HepG2 (cell line): ENCODE measurements at regions not wholly inside any gene's neighbourhood (a gene's known extent, or its start where the extent isn't known, plus 50 kb on each side); places are given as distances from the start of the nearest gene placed in this dataset.
A peak's percentile ranks its signal among the peaks of the same experiment; 100 is the strongest.

ENCODE experiments used
- ATAC-seq: fragments of 200-7000 bp; cut with Tn5 transposase; 3 replicates; pipeline ENCODE4 v1.9.1; 2020; ENCODE audit warnings: mild to moderate bottlenecking, moderate library complexity
- BruUV-seq: library from RNA; stranded (reverse); fragments of 400-500 nt; replicated peaks from 2 replicates; lab custom pipeline; 2021; lab: Mats Ljungman, UMichigan
- CTCF ChIA-PET: fragments of 300-600 bp; formaldehyde crosslinking; extraction: SDS; loops from one replicate; lab custom pipeline; 2021; ENCODE audit warnings: low total read pairs, inconsistent platforms, low intra/inter-chr PET ratio; lab: Yijun Ruan, JAX
- POLR2A ChIA-PET: fragments of 350-600 bp; sonication (Branson Sonifier 250); formaldehyde crosslinking; loops from one replicate; lab custom pipeline; 2020; ENCODE audit warnings: antibody characterized with exemption, inconsistent platforms; lab: Yijun Ruan, JAX
- DNase-seq: peaks from one replicate; pipeline ENCODE4 v3.0.0-alpha.2; 2015; ENCODE audit warnings: low spot score
- FAIRE-seq: peaks from 3 replicates; lab custom pipeline; 2011; peaks lifted over from hg19 to GRCh38; lab: Jason Lieb, UNC
- H2AFZ ChIP-seq: one replicate; pipeline ENCODE4 v1.6.1; 2011; ENCODE audit warnings: low read length, inconsistent platforms
- H3K27ac ChIP-seq: fragments of 300-600 bp; 3 replicates; pipeline ENCODE4 v1.8.0; 2011; ENCODE audit warnings: mixed run types, mild to moderate bottlenecking, mixed read lengths, low read length, inconsistent platforms; ENCODE audit not compliant: insufficient read depth; ENCODE audit errors: extremely low read length
- H3K27me3 ChIP-seq, 2 experiments: fragments of 200-600 bp in 1 of 2; 2 replicates in 1 of 2; 3 replicates in 1 of 2; pipeline versions ENCODE4 v1.6.0 to v1.8.0; 2011; ENCODE audit warnings: low read length in 2 of 2, mild to moderate bottlenecking in 2 of 2, moderate library complexity in 2 of 2, inconsistent platforms in 1 of 2; ENCODE audit not compliant: insufficient read depth in 2 of 2, control insufficient read depth in 1 of 2
- H3K36me3 ChIP-seq, 2 experiments: fragments of 200-600 bp in 1 of 2; replicated peaks in 1 of 2; 2 replicates in 1 of 2; 3 replicates in 1 of 2; pipeline versions ENCODE4 v1.5.1 to v1.8.0; 2011; ENCODE audit warnings: low read length in 2 of 2, inconsistent platforms in 1 of 2; ENCODE audit not compliant: insufficient read depth in 2 of 2, control insufficient read depth in 1 of 2
- H3K4me1 ChIP-seq: 2 replicates; pipeline ENCODE4 v1.5.1; 2012; ENCODE audit warnings: low read length, inconsistent platforms; ENCODE audit not compliant: insufficient read depth
- H3K4me2 ChIP-seq: 2 replicates; pipeline ENCODE4 v1.6.0; 2011; ENCODE audit warnings: low read depth, low read length, inconsistent platforms
- H3K4me3 ChIP-seq, 3 experiments: fragments of 200-600 bp in 1 of 3; sonication (generic), shearing (Covaris generic) in 1 of 3; replicated peaks in 1 of 3; 2 replicates each; pipeline ENCODE4 v1.5.1; 2011 to 2016; ENCODE audit warnings: low read length in 3 of 3, inconsistent platforms in 2 of 3, low read depth in 2 of 3, mild to moderate bottlenecking in 2 of 3, control low read depth in 1 of 3, mixed read lengths in 1 of 3; ENCODE audit not compliant: insufficient read depth in 1 of 3
- H3K79me2 ChIP-seq: one replicate; pipeline ENCODE4 v1.6.1; 2011; ENCODE audit warnings: low read length, inconsistent platforms; ENCODE audit not compliant: insufficient read depth
- H3K9ac ChIP-seq: 2 replicates; pipeline ENCODE4 v1.6.0; 2011; ENCODE audit warnings: mild to moderate bottlenecking, low read depth, low read length, inconsistent platforms; ENCODE audit not compliant: insufficient read depth
- H3K9me3 ChIP-seq: 2 replicates; pipeline ENCODE4 v1.5.1; 2012; ENCODE audit warnings: mild to moderate bottlenecking, low read length
- H4K20me1 ChIP-seq: 2 replicates; pipeline ENCODE4 v1.6.0; 2011; ENCODE audit warnings: inconsistent platforms, mild to moderate bottlenecking, low read length, moderate library complexity; ENCODE audit not compliant: insufficient read depth
- FOXP1 ChIP-seq, 2 experiments: fragments of 450-650 bp in 1 of 2; IDR thresholded peaks; 2 replicates each; pipeline ENCODE4 v1.6.1; 2017 to 2018; ENCODE audit warnings: antibody characterized with exemption in 1 of 2
- HMG20B ChIP-seq: conservative IDR thresholded peaks from 2 replicates; pipeline ENCODE4 v1.6.1; 2016; ENCODE audit warnings: missing genetic modification reagents, missing compliant biosample characterization
- NFKB2 ChIP-seq: sonication (generic); formaldehyde crosslinking; IDR thresholded peaks from 2 replicates; pipeline ENCODE4 v1.4.0; 2020; ENCODE audit warnings: missing genetic modification reagents, borderline replicate concordance
- RARA ChIP-seq: IDR thresholded peaks from 2 replicates; pipeline ENCODE4 v1.6.1; 2016; ENCODE audit warnings: missing genetic modification reagents, missing compliant biosample characterization
- RFXAP ChIP-seq: sonication (generic); formaldehyde crosslinking; IDR thresholded peaks from 2 replicates; pipeline ENCODE4 v1.4.0; 2020; ENCODE audit warnings: missing genetic modification reagents, borderline replicate concordance
- SMAD9 ChIP-seq: sonication (generic); formaldehyde crosslinking; IDR thresholded peaks from 2 replicates; pipeline ENCODE4 v1.5.1; 2020; ENCODE audit warnings: mild to moderate bottlenecking, missing genetic modification reagents
- XRCC5 ChIP-seq: fragments of 200-400 bp; formaldehyde crosslinking; optimal IDR thresholded peaks from 2 replicates; pipeline ENCODE3; 2017; ENCODE audit warnings: mild to moderate bottlenecking, low read length
- ZNF230 ChIP-seq: sonication (generic); formaldehyde crosslinking; IDR thresholded peaks from 2 replicates; pipeline ENCODE4 v1.4.0; 2020; ENCODE audit warnings: mild to moderate bottlenecking, missing genetic modification reagents
- ZNF644 ChIP-seq: IDR thresholded peaks from 2 replicates; pipeline ENCODE4 v1.6.1; 2016; ENCODE audit warnings: low read depth
- WGBS: methylation state at CpG from one replicate; pipeline ENCODE4 v1.1.6; 2017; ENCODE audit warnings: low lambda C conversion rate; 5-methylcytosine and 5-hydroxymethylcytosine counted together
- in situ Hi-C: cut with HindIII; loops from 2 replicates; pipeline ENCODE4 v1.10.0; 2017; ENCODE audit warnings: low pct_unique_long_range_greater_than_20kb; ENCODE audit not compliant: extremely low pct_ligation_motif_present
- intact Hi-C: fragments of 100-400 bp; cut with micrococcal nuclease; formaldehyde crosslinking; loops from one replicate; pipeline ENCODE4 v1.10.0; 2022; ENCODE audit not compliant: unreplicated experiment
- TF ChIP-seq, protein P1 (sequence below): sonication (generic); formaldehyde crosslinking; IDR thresholded peaks from 2 replicates; pipeline ENCODE4 v1.4.0; 2020; ENCODE audit warnings: missing genetic modification reagents
- TF ChIP-seq, protein P2 (sequence below): sonication (generic); formaldehyde crosslinking; IDR thresholded peaks from 2 replicates; pipeline ENCODE4 v1.4.0; 2020; ENCODE audit warnings: mild to moderate bottlenecking, missing genetic modification reagents
- TF ChIP-seq, protein P3 (sequence below): sonication (generic); formaldehyde crosslinking; IDR thresholded peaks from 2 replicates; pipeline ENCODE4 v1.8.0; 2023; ENCODE audit warnings: mild to moderate bottlenecking, missing genetic modification reagents
- TF ChIP-seq, protein P4 (sequence below): sonication (generic); formaldehyde crosslinking; IDR thresholded peaks from 2 replicates; pipeline ENCODE4 v1.5.1; 2020; ENCODE audit warnings: missing genetic modification reagents, mild to moderate bottlenecking, borderline replicate concordance
- TF ChIP-seq, protein P5 (sequence below): sonication (generic); formaldehyde crosslinking; IDR thresholded peaks from 2 replicates; pipeline ENCODE4 v1.4.0; 2020; ENCODE audit warnings: missing genetic modification reagents, mild to moderate bottlenecking, borderline replicate concordance

DNA sequence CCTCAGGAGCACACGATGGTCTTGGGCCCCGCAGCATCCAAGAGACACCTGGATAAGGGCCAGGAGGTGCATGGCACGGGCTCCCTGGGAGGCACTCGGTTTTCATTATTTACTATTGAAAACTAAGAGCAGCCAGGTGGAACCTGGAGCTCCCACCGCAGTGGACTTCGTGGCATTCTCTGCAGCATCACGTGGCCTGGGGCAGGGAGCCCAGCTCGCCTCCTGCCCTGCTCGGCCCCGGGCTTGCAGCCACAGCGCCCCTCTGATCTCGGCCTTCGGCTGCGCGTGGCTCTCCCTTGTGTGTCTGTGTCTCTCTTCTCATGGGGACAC, 121.6 kb downstream of the SIK1 start (continued):
- TF ChIP-seq XRCC5 (no peak), NFKB2 (CRISPR knock-in tag) (no peak), SMAD9 (CRISPR knock-in tag) (no peak)
- TF ChIP-seq, protein P1, sequence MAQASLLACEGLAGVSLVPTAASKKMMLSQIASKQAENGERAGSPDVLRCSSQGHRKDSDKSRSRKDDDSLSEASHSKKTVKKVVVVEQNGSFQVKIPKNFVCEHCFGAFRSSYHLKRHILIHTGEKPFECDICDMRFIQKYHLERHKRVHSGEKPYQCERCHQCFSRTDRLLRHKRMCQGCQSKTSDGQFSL (CRISPR knock-in tag) = no peak

DNA sequence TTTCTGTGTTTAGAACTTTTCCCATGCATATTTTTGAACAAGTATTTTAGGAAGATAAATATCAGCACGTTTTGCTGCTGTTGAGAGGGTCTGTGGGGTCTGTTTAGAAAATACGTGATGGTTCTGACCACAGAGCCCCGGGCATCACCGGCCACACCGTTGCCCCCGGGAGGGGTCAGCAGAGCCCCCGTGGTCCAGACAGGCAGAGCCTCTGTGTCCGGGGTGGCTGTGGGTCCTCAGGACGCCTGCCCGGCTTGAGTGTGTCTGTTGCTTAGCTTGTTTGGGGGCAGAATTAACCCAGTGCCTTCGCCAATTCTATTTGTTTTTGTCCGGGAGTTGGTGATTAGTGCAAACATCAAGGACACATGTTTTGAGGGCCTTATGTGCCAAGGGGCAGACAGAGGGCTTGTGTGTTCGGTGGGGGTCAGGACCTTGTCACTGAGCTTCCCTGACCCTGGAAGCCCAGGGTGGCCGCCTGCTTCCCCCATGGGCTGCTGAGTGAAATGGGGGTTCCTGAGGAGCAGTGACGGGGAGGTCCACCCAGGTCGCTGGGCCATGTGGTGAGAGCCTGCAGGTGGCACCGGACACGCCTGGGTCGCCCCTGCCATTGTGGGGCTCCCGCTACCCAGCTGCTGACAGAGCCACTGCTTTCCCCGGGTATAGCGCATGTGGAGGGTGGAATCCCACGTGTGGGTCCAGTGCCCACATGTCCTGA, 122.2 kb downstream of the SIK1 start:
- Histone ChIP-seq H3K4me2 (no peak overlapping the region), H3K9ac (no peak overlapping the region), H4K20me1 (no peaks in the 10 kb centered on the region), H2AFZ (no peak overlapping the region), H3K79me2 (no peaks in the 10 kb centered on the region), H3K27me3 (peaks cover 2 to 26% of the 10 kb centered on the region in 2 experiments; a peak in 4 of 5 replicates), H3K9me3 (no peaks in the 10 kb centered on the region), H3K4me3 (no peak overlapping the region), H3K4me1 (peaks cover 76% of the 10 kb centered on the region), H3K36me3 (no peaks in the 10 kb centered on the region), H3K27ac (no peak overlapping the region)
- POLR2A ChIA-PET = no interaction called here
- BruUV-seq = no TSS peak
- no peak for FAIRE-seq
- WGBS = 46% methylated on average over 16 of the region's 23 CpGs
- in situ Hi-C loops (no loop called here), intact Hi-C loops (no loop called here)
- DNase-seq = no peak
- CTCF ChIA-PET = no interaction called here
- ATAC-seq = no peak
- TF ChIP-seq, protein P2, sequence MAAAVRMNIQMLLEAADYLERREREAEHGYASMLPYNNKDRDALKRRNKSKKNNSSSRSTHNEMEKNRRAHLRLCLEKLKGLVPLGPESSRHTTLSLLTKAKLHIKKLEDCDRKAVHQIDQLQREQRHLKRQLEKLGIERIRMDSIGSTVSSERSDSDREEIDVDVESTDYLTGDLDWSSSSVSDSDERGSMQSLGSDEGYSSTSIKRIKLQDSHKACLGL (CRISPR knock-in tag) = 0 out of 2 replicates have a peak, but pooled peaks have one; percentile 22
- TF ChIP-seq RFXAP (CRISPR knock-in tag) = no peak
- TF ChIP-seq, protein P3, sequence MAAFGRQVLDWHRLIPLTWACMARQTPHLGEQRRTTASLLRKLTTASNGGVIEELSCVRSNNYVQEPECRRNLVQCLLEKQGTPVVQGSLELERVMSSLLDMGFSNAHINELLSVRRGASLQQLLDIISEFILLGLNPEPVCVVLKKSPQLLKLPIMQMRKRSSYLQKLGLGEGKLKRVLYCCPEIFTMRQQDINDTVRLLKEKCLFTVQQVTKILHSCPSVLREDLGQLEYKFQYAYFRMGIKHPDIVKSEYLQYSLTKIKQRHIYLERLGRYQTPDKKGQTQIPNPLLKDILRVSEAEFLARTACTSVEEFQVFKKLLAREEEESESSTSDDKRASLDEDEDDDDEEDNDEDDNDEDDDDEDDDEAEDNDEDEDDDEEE = no peak
- TF ChIP-seq ZNF644 (CRISPR knock-in tag) = no peak
- TF ChIP-seq RARA (CRISPR knock-in tag) = peak; percentile 31; the same call in 1 of the 2 replicates
- no peak for TF ChIP-seq FOXP1 (IDR thresholded peaks at IDR 0.05)
- TF ChIP-seq FOXP1 (CRISPR knock-in tag; IDR thresholded peaks at IDR 0.05) = no peak
- TF ChIP-seq, protein P4, sequence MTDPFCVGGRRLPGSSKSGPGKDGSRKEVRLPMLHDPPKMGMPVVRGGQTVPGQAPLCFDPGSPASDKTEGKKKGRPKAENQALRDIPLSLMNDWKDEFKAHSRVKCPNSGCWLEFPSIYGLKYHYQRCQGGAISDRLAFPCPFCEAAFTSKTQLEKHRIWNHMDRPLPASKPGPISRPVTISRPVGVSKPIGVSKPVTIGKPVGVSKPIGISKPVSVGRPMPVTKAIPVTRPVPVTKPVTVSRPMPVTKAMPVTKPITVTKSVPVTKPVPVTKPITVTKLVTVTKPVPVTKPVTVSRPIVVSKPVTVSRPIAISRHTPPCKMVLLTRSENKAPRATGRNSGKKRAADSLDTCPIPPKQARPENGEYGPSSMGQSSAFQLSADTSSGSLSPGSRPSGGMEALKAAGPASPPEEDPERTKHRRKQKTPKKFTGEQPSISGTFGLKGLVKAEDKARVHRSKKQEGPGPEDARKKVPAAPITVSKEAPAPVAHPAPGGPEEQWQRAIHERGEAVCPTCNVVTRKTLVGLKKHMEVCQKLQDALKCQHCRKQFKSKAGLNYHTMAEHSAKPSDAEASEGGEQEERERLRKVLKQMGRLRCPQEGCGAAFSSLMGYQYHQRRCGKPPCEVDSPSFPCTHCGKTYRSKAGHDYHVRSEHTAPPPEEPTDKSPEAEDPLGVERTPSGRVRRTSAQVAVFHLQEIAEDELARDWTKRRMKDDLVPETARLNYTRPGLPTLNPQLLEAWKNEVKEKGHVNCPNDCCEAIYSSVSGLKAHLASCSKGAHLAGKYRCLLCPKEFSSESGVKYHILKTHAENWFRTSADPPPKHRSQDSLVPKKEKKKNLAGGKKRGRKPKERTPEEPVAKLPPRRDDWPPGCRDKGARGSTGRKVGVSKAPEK (CRISPR knock-in tag) = no peak
- no peak for TF ChIP-seq ZNF230 (CRISPR knock-in tag)
- no peak for TF ChIP-seq HMG20B
- TF ChIP-seq, protein P5, sequence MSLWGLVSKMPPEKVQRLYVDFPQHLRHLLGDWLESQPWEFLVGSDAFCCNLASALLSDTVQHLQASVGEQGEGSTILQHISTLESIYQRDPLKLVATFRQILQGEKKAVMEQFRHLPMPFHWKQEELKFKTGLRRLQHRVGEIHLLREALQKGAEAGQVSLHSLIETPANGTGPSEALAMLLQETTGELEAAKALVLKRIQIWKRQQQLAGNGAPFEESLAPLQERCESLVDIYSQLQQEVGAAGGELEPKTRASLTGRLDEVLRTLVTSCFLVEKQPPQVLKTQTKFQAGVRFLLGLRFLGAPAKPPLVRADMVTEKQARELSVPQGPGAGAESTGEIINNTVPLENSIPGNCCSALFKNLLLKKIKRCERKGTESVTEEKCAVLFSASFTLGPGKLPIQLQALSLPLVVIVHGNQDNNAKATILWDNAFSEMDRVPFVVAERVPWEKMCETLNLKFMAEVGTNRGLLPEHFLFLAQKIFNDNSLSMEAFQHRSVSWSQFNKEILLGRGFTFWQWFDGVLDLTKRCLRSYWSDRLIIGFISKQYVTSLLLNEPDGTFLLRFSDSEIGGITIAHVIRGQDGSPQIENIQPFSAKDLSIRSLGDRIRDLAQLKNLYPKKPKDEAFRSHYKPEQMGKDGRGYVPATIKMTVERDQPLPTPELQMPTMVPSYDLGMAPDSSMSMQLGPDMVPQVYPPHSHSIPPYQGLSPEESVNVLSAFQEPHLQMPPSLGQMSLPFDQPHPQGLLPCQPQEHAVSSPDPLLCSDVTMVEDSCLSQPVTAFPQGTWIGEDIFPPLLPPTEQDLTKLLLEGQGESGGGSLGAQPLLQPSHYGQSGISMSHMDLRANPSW (CRISPR knock-in tag) = no peak
